Stimulated activated CD4-positive, alpha-beta T cell treated with anti-CD3 and anti-CD28 coated beads, Interleukin-1b, Interleukin-23, amount 100 ng/mL, for 24 hours (primary cell): ENCODE measurements at regions not wholly inside any gene's neighbourhood (a gene's known extent, or its start where the extent isn't known, plus 50 kb on each side); places are given as distances from the start of the nearest gene placed in this dataset.
A peak's percentile ranks its signal among the peaks of the same experiment; 100 is the strongest.

Experiments
- DNase-seq, 4 experiments: peaks; one replicate each; pipeline ENCODE4 v3.0.0-alpha.2; 2020; ENCODE audit warnings: low read depth in 4 of 4, low spot score in 1 of 4

- DNase-seq: no peak
Observed at GRCh38 chr9:115362640-115363039, 244.7 kb upstream of the TNC start.

- DNase-seq: no peak
Observed at GRCh38 chr9:115364991-115365390, 247.0 kb upstream of the TNC start.

GRCh38 chr9:115367321-115367720 lies 249.4 kb upstream of the TNC start:
- no peak for DNase-seq

- no peak for DNase-seq
Observed at GRCh38 chr9:115367780-115368525, 250.0 kb upstream of the TNC start.

- DNase-seq: no peak
Observed at GRCh38 chr9:115369322-115369957, 251.5 kb upstream of the TNC start.

- peak in 3 of 4 experiments; percentile 3 to 25 (median 7) for DNase-seq
Observed at GRCh38 chr9:115373000-115373709, 255.2 kb upstream of the TNC start.

GRCh38 chr9:115373710-115374045 lies 255.7 kb upstream of the TNC start:
- DNase-seq: no peak

- DNase-seq: no peak
Observed at GRCh38 chr9:115374724-115375268, 256.8 kb upstream of the TNC start.

GRCh38 chr9:115378241-115378640 lies 260.3 kb upstream of the TNC start:
- DNase-seq: no peak

- no peak for DNase-seq
Observed at GRCh38 chr9:115378758-115379157, 260.8 kb upstream of the TNC start.

GRCh38 chr9:115379719-115380118 lies 261.8 kb upstream of the TNC start:
- DNase-seq: no peak

- no peak for DNase-seq
Observed at GRCh38 chr9:115382865-115383264, 264.9 kb upstream of the TNC start.

- DNase-seq: no peak
Observed at GRCh38 chr9:115385383-115386122, 267.6 kb upstream of the TNC start.

- no peak for DNase-seq
Observed at GRCh38 chr9:115386963-115387770, 269.2 kb upstream of the TNC start.

GRCh38 chr9:115391168-115391825 lies 273.3 kb upstream of the TNC start:
- DNase-seq: no peak

GRCh38 chr9:115393976-115394775 lies 276.2 kb upstream of the TNC start:
- DNase-seq: no peak

- DNase-seq: no peak
Observed at GRCh38 chr9:115395511-115396021, 277.6 kb upstream of the TNC start.

GRCh38 chr9:115396071-115396529 lies 278.1 kb upstream of the TNC start:
- no peak for DNase-seq
